ENCODE measurements at regions not wholly inside any gene's neighbourhood (a gene's known extent, or its start where the extent isn't known, plus 50 kb on each side); places are given as distances from the start of the nearest gene placed in this dataset.
"Not testable (repeated sequence)": the region's sequence is repeated elsewhere in the genome, so short reads cannot be mapped to it uniquely, and the experiment has no call there.

DNA sequence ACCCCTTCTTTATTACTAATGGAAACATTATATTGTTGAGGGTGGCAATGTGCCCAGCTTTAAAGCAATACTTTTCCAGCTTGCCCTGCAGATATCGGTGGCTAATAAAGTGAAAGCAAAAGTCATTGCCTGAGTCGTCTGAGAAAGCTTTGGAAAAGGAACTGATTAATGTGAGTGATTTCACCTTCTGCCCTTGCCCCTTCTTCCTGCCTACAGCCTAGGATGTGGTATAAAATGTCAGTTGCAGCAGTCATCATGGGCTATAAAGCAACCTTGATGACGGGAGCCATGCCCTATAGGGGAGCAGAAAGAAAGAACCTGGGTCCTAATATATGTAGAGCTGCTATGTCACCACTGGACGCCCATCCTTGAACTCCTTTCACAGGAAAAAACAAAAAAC lies 132.4 kb upstream of the USP9X start:
- DNase-seq = no peak

GRCh38 chrX:40953369-40953768 lies 131.9 kb upstream of the USP9X start:
- no peak for DNase-seq

GRCh38 chrX:40960041-40960440 lies 125.2 kb upstream of the USP9X start:
- DNase-seq = no peak

- no peak for DNase-seq
Observed at GRCh38 chrX:40962793-40963407, 122.3 kb upstream of the USP9X start.

DNA sequence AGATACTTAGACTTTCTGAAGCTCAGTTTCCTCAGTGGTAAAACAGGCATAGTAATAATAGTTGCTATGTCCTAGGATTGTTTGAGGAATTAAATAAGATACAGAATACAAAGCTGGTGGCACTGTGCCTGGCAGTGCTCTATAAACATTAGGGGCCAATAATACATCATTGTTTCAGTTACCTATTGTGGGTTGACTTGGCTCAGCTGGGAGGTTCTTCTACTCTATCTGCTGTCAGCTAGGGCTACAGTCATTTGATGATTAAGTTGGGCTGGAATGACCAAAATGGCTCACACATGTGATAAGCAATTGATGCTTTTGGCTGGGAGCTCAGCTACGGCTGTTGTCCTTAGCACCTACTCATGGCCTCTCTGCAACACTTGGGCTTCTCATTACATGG lies 121.2 kb upstream of the USP9X start:
- DNase-seq = no peak

GRCh38 chrX:40964633-40965586 lies 120.3 kb upstream of the USP9X start:
- DNase-seq = no peak

DNA sequence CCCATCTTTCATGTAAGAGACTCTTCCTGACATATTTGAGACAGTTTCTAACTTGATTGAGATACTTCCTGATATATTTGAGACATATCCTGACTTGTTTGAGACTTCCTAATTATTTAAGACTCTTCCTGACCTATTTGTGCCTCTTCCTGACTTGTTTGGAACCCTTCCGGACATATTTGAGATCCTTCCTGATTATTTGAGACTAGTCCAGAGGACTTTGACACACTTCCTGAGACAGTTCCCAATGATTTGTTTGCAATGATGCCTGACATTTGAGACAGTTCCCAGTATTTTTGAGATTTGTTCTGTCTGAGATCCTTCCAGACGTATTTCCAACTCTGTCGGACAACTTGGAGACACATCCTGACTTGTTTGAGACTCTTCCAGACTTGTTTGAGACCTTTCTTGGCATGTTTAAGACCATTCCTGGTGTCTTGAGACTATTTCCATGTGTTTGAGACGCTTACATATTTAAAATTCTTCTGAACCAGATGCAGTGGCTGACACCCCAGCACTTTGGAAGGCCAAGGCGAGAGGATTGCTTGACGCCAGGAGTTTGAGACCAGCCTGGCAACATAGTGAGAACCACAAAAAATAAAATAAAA lies 118.9 kb upstream of the USP9X start:
- DNase-seq = no peak

GRCh38 chrX:40968180-40968579 lies 117.1 kb upstream of the USP9X start:
- no peak for DNase-seq

DNA sequence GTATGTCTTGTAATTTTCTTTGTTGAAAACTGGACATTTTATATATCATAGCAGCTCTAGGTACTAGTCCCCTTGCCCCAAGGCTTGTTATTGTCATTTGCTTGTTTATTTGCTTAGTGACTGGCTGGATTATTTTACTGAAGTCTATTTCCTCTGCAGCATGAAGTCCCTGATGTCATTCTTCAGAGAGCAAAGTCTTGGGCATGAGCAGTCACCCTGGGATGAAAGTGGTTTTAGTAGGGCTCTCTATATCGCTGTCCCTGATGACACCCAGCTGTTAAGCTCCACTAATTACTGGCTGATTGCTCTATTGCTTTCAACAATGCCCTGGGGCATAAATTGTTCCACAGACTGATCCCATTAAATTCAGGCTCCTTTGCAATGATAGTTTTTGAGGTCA lies 113.5 kb upstream of the USP9X start:
- no peak for DNase-seq

GRCh38 chrX:40973619-40974018 lies 111.6 kb upstream of the USP9X start:
- no peak for DNase-seq

DNA sequence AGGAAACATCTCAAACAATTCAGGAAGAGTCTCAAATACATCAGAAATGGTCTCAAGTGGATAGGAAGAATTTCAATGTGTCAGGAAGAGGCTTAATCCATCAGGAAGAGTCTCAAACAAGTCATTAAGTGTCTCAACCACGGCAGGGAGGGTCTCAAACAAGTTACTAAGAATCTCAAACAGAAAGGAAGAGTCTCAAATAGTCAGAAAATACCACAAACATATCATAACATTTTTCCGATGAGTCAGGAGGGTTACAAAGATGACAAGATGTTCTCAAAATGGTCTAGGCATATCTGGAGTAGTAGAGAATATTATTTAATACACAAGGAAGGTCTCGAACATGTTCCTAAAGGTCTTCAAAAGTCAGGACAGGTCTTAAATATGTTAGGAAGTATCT lies 109.3 kb upstream of the USP9X start:
- DNase-seq = no peak

GRCh38 chrX:40976981-40977380 lies 108.3 kb upstream of the USP9X start:
- DNase-seq = no peak

- no peak for DNase-seq
Observed at GRCh38 chrX:40984962-40985361, 100.3 kb upstream of the USP9X start.

GRCh38 chrX:40987413-40987812 lies 97.8 kb upstream of the USP9X start:
- DNase-seq = no peak

DNA sequence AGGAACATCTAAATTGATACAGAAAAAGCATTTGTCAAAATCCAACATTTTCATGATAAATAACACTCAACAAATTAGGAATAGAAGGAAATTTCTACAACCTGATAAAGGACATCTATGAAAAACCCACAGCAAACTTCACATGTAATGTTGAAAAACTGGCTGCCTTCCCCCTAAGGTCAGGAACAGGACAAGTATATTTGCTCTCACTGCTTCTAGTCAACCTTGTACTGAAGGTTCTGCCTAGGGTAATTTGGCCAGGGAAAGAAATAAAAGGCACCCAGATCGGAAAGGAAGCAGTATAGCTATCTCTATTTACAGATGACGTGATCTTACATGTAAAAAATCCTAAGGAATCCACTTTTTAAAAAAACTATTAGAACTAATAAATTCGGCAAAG lies 97.1 kb upstream of the USP9X start:
- DNase-seq = no peak

DNA sequence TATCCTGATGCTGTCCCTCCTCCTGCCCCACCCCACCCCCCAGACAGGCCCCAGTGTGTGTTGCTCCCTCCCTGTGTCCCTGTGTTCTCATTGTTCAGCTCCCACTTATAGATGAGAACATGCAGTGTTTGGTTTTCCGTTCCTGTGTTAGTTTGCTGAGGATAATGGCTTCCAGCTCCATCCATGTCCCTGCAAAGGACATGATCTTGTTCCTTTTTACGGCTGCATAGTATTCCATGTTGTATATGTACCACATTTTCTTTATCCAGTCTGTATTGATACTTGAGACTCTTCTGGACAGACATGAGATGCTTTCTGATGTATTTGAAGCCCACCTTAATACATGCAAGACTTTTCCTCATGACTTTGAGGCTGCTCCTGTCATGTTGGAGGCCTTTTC lies 91.8 kb upstream of the USP9X start:
- DNase-seq = not testable (repeated sequence)

GRCh38 chrX:40996886-40997530 lies 88.2 kb upstream of the USP9X start:
- DNase-seq = no peak

- no peak for DNase-seq
Observed at GRCh38 chrX:40998123-40998522, 87.1 kb upstream of the USP9X start.

GRCh38 chrX:41001327-41001726 lies 83.9 kb upstream of the USP9X start:
- no peak for DNase-seq

GRCh38 chrX:41002026-41002425 lies 83.2 kb upstream of the USP9X start:
- DNase-seq = no peak

DNA sequence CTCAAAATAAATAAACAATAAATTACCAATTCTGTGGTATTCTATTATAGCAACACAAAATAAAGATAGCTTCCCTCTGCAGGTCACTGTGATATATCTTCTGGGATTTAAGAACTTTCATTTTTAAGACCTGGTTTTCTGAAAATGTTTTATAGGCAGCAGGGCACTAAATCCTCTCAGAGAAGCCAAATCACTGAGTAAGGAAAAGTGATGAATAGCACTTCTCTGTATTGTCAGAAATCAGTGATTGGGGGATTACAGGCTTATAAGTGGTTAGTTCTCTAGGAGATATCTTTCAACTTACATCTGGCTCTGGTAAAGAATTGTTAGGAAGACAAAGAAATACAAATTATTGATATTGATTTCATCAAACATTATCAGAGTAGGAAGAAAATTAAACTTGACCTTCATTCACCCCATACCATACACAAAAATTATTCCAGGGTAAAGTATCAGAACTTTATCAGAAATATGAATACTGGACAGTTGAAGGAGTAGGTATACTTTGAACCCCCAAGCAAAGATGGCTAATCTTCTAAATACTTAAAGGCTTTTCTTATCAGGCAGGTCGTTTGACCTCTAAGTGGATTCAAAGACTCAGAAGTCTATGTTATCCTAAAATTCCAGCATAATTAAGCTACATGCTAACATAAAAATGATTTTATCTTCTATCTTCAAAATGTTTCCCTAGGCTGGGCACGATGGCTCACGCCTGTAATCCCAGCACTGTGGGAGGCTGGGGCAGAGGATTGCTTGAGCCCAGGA lies 81.6 kb upstream of the USP9X start:
- DNase-seq = no peak

DNA sequence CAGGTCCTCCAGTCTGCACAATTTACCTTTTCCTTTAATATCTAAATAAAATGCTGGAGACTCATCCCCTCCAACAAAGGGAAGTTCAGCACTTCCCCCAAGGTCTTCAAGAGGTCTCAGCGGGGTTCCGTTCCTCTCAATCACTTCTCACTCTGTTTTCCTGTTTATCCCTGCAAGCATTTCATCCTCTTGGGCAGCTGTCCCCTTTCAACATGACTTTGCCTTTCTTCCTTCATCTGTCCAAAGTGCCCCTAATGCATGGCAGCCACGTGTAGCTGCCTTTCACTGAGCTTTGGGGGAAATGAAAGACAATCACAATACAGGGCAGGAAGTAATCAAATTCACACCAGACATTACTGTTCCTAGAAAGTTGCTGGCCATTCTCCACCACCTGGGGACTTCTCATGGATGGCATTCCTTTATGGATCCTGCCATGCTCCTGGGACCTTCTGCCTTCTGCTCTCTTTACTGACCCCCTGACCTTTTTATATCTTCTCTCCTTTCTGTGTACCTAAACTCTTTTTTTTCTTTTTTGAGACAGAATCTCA lies 79.7 kb upstream of the USP9X start:
- DNase-seq = no peak
